ENCODE measurements at regions not wholly inside any gene's neighbourhood (a gene's known extent, or its start where the extent isn't known, plus 50 kb on each side); places are given as distances from the start of the nearest gene placed in this dataset.

- CTCF ChIA-PET: interaction anchor here (1.0 to 1.4 kb wide), 5 partner anchors 22 to 292 kb away, joined by 3 to 11 read pairs (median 4); no protein-coding TSS in a partner anchor
- Histone ChIP-seq H3K9me3 (replicated peaks; ENCODE audit: control insufficient read depth, insufficient read depth, low read length) (no peaks in the 10 kb centered on the region), H2AFZ (ENCODE audit: low read depth, low read length) (no peak overlapping the region), H3K4me3 (replicated peaks in 1 of 3; ENCODE audit: insufficient read depth in 1 of 3, low read depth in 1 of 3, low read length in 3 of 3) (peak overlapping the region in 1 of 3 experiments; percentile 3), H3K4me2 (ENCODE audit: insufficient read depth, low read length) (peak overlapping the region; percentile 31), H3K79me2 (ENCODE audit: control insufficient read depth, insufficient read depth, low read length) (no peaks in the 10 kb centered on the region), H3K36me3 (ENCODE audit: control insufficient read depth in 2 of 2, extremely low read depth in 1 of 2, insufficient read depth in 2 of 2, low read length in 2 of 2) (no peaks in the 10 kb centered on the region), H3K27ac (ENCODE audit: insufficient read depth, low read depth, low read length) (no peak overlapping the region), H3K4me1 (ENCODE audit: control insufficient read depth, extremely low read depth, insufficient read depth, low read length) (peaks cover 16% of the 10 kb centered on the region), H3K27me3 (ENCODE audit: control insufficient read depth in 2 of 2, insufficient read depth in 2 of 2, low read length in 2 of 2) (no peaks in the 10 kb centered on the region), H3K9me1 (replicated peaks; ENCODE audit: control insufficient read depth, extremely low read depth, insufficient read depth, low read length) (no peaks in the 10 kb centered on the region), H3K9ac (replicated peaks; ENCODE audit: extremely low read depth, insufficient read depth, low read length) (no peak overlapping the region), H4K20me1 (replicated peaks; ENCODE audit: control insufficient read depth, extremely low read depth, insufficient read depth, low read length) (no peaks in the 10 kb centered on the region)
- DNase-seq (ENCODE audit: low read depth, low spot score) (peak; percentile 13), FAIRE-seq (no peak)
- intact Hi-C loops (cut with micrococcal nuclease): loop anchor here (1.0 to 2.0 kb wide), 3 partner anchors 218 to 291 kb away; no protein-coding TSS in a partner anchor
- TF ChIP-seq POLR2A (IDR thresholded peaks at IDR 0.05; ENCODE audit: low read depth, low read length) (no peak), GATA2 (IDR thresholded peaks at IDR 0.05; ENCODE audit: insufficient read depth, insufficient read length, low read depth, low read length) (no peak)
- POLR2A ChIA-PET: no interaction called here
- dilution Hi-C loops (cut with MboI; ENCODE audit: extremely low pct_ligation_motif_present, low sequenced_read_pairs): no loop called here
- no TSS peak for BruUV-seq (replicated peaks)
Observed at GRCh38 chr4:144356941-144357381, 216.4 kb upstream of the GYPA start.

- BruUV-seq (replicated peaks): no TSS peak
- FAIRE-seq: no peak
Observed at GRCh38 chr4:144357975-144358374, 217.5 kb upstream of the GYPA start.

More at GRCh38 chr4:144357975-144358374, 217.5 kb upstream of the GYPA start:
- Histone ChIP-seq H3K9me3 (replicated peaks; ENCODE audit: control insufficient read depth, insufficient read depth, low read length) (no peaks in the 10 kb centered on the region), H2AFZ (ENCODE audit: low read depth, low read length) (no peak overlapping the region), H4K20me1 (replicated peaks; ENCODE audit: control insufficient read depth, extremely low read depth, insufficient read depth, low read length) (no peaks in the 10 kb centered on the region), H3K27me3 (ENCODE audit: control insufficient read depth in 2 of 2, insufficient read depth in 2 of 2, low read length in 2 of 2) (no peaks in the 10 kb centered on the region), H3K4me1 (ENCODE audit: control insufficient read depth, extremely low read depth, insufficient read depth, low read length) (peaks cover 16% of the 10 kb centered on the region), H3K27ac (ENCODE audit: insufficient read depth, low read depth, low read length) (no peak overlapping the region), H3K4me3 (replicated peaks in 1 of 3; ENCODE audit: insufficient read depth in 1 of 3, low read depth in 1 of 3, low read length in 3 of 3) (no peak overlapping the region), H3K9ac (replicated peaks; ENCODE audit: extremely low read depth, insufficient read depth, low read length) (no peak overlapping the region), H3K36me3 (ENCODE audit: control insufficient read depth in 2 of 2, extremely low read depth in 1 of 2, insufficient read depth in 2 of 2, low read length in 2 of 2) (no peaks in the 10 kb centered on the region), H3K9me1 (replicated peaks; ENCODE audit: control insufficient read depth, extremely low read depth, insufficient read depth, low read length) (no peaks in the 10 kb centered on the region), H3K4me2 (ENCODE audit: insufficient read depth, low read length) (no peak overlapping the region), H3K79me2 (ENCODE audit: control insufficient read depth, insufficient read depth, low read length) (no peaks in the 10 kb centered on the region)
- ChIA-PET POLR2A (no interaction called here), CTCF (no interaction called here)
- intact Hi-C loops (cut with micrococcal nuclease): loop anchor here (2.0 kb wide), 1 partner anchor 217 kb away; no protein-coding TSS in a partner anchor
- dilution Hi-C loops (cut with MboI; ENCODE audit: extremely low pct_ligation_motif_present, low sequenced_read_pairs): no loop called here
- no peak for TF ChIP-seq POLR2AphosphoS5 (IDR thresholded peaks at IDR 0.05; ENCODE audit: insufficient read depth, low read depth, low read length)
- no peak for DNase-seq (ENCODE audit: low read depth, low spot score)

All from endothelial cell of umbilical vein (primary cell).